H1 (cell line): ENCODE measurements at regions not wholly inside any gene's neighbourhood (a gene's known extent, or its start where the extent isn't known, plus 50 kb on each side); places are given as distances from the start of the nearest gene placed in this dataset.

ENCODE experiments used
- CTCF ChIA-PET: fragments of 300-600 bp; sonication (Branson Sonifier 250); formaldehyde crosslinking; loops from one replicate; lab custom pipeline; 2021; ENCODE audit not compliant: partially characterized antibody; lab: Charles Lee
- POLR2A ChIA-PET: fragments of 300-600 bp; sonication (Branson Sonifier 250); formaldehyde crosslinking; loops from one replicate; lab custom pipeline; 2021; ENCODE audit warnings: inconsistent platforms; ENCODE audit not compliant: partially characterized antibody; lab: Charles Lee
- DNase-seq, 2 experiments: peaks; one replicate each; pipeline versions ENCODE4 v3.0.0 to v3.0.0-alpha.2; 2010 to 2022; ENCODE audit warnings: low spot score in 2 of 2, low read depth in 1 of 2, mixed read lengths in 1 of 2
- FAIRE-seq: peaks from 2 replicates; lab custom pipeline; 2011; peaks lifted over from hg19 to GRCh38; lab: Jason Lieb, UNC
- H2AFZ ChIP-seq: 2 replicates; pipeline ENCODE4 v1.8.1; 2012; ENCODE audit warnings: low read length, inconsistent platforms
- H2AK5ac ChIP-seq: 2 replicates; pipeline ENCODE4 v1.6.1; 2013; ENCODE audit warnings: low read depth, low read length
- H2BK120ac ChIP-seq: replicated peaks from 2 replicates; pipeline ENCODE3; 2013; ENCODE audit warnings: low read depth, low read length, inconsistent platforms
- H2BK12ac ChIP-seq: 2 replicates; pipeline ENCODE4 v1.6.1; 2013; ENCODE audit warnings: low read depth, low read length
- H2BK15ac ChIP-seq: 2 replicates; pipeline ENCODE4 v1.6.1; 2013; ENCODE audit warnings: low read length
- H2BK20ac ChIP-seq: 2 replicates; pipeline ENCODE4 v1.6.1; 2013; ENCODE audit warnings: low read length
- H2BK5ac ChIP-seq: 2 replicates; pipeline ENCODE4 v1.6.1; 2013; ENCODE audit warnings: low read depth, low read length
- H3K14ac ChIP-seq: 2 replicates; pipeline ENCODE4 v1.6.1; 2013; ENCODE audit warnings: inconsistent platforms; ENCODE audit not compliant: insufficient read length
- H3K18ac ChIP-seq: 2 replicates; pipeline ENCODE4 v1.6.1; 2013; ENCODE audit warnings: low read length; ENCODE audit errors: extremely low read depth
- H3K23ac ChIP-seq: 2 replicates; pipeline ENCODE4 v1.6.1; 2013; ENCODE audit warnings: inconsistent platforms; ENCODE audit not compliant: insufficient read length
- H3K23me2 ChIP-seq: 2 replicates; pipeline ENCODE4 v1.6.1; 2013; ENCODE audit warnings: low read depth, low read length
- H3K27ac ChIP-seq: 2 replicates; pipeline ENCODE4 v1.6.1; 2011; ENCODE audit warnings: low read depth, low read length, inconsistent platforms
- H3K27me3 ChIP-seq, 4 experiments: replicated peaks in 1 of 4; 1 replicate in 1 of 4; 2 replicates in 3 of 4; pipeline versions ENCODE4 v1.6.1 to v1.8.1; 2011 to 2013; ENCODE audit warnings: low read length in 3 of 4, mild to moderate bottlenecking in 3 of 4, inconsistent platforms in 2 of 4, mixed read lengths in 2 of 4, moderate library complexity in 1 of 4; ENCODE audit not compliant: control insufficient read depth in 3 of 4, insufficient read depth in 3 of 4; ENCODE audit errors: extremely low read depth in 1 of 4
- H3K36me3 ChIP-seq, 4 experiments: 2 replicates each; pipeline versions ENCODE4 v1.6.1 to v1.8.1; 2011 to 2013; ENCODE audit warnings: mild to moderate bottlenecking in 4 of 4, low read length in 3 of 4, moderate library complexity in 2 of 4, control low read depth in 1 of 4, inconsistent platforms in 1 of 4; ENCODE audit not compliant: insufficient read depth in 4 of 4, control insufficient read depth in 2 of 4
- H3K4ac ChIP-seq: replicated peaks from 2 replicates; pipeline ENCODE3; 2013; ENCODE audit warnings: low read length, low read depth, mixed read lengths, inconsistent platforms; ENCODE audit not compliant: insufficient read length
- H3K4me1 ChIP-seq, 4 experiments: replicated peaks in 1 of 4; 1 replicate in 1 of 4; 2 replicates in 3 of 4; pipeline versions ENCODE4 v1.6.1 to v1.8.1; 2011 to 2013; ENCODE audit warnings: low read length in 3 of 4, inconsistent platforms in 2 of 4, mixed read lengths in 1 of 4; ENCODE audit not compliant: insufficient read depth in 4 of 4, control insufficient read depth in 3 of 4
- H3K4me2 ChIP-seq, 2 experiments: 2 replicates each; pipeline versions ENCODE4 v1.6.1 to v1.8.1; 2011 to 2013; ENCODE audit warnings: low read depth in 2 of 2, low read length in 2 of 2, control low read depth in 1 of 2, inconsistent platforms in 1 of 2, mild to moderate bottlenecking in 1 of 2; ENCODE audit not compliant: insufficient read depth in 1 of 2
- H3K4me3 ChIP-seq, 4 experiments: fragments of 200-600, 300-600 bp in 1 of 4; sonication (generic), shearing (Covaris generic), sonication (Bioruptor Twin) in 1 of 4; 2 replicates each; pipeline versions ENCODE4 v1.5.1 to v1.8.1; 2011 to 2016; ENCODE audit warnings: low read length in 4 of 4, low read depth in 3 of 4, control low read depth in 2 of 4, inconsistent platforms in 2 of 4, mild to moderate bottlenecking in 2 of 4, mixed read lengths in 1 of 4, moderate library complexity in 1 of 4; ENCODE audit not compliant: insufficient read depth in 2 of 4; ENCODE audit errors: extremely low read depth in 1 of 4
- H3K56ac ChIP-seq: replicated peaks from 2 replicates; pipeline ENCODE3; 2013; ENCODE audit warnings: low read depth, mild to moderate bottlenecking, mixed read lengths, low read length, inconsistent platforms; ENCODE audit not compliant: insufficient read length
- H3K79me1 ChIP-seq: 2 replicates; pipeline ENCODE4 v1.6.1; 2013; ENCODE audit warnings: low read depth, low read length, control low read depth
- H3K79me2 ChIP-seq, 2 experiments: 2 replicates each; pipeline versions ENCODE4 v1.6.1 to v1.8.1; 2012 to 2013; ENCODE audit warnings: low read length in 2 of 2, mild to moderate bottlenecking in 2 of 2, inconsistent platforms in 1 of 2; ENCODE audit not compliant: insufficient read depth in 2 of 2, control insufficient read depth in 1 of 2
- H3K9ac ChIP-seq, 4 experiments: replicated peaks in 1 of 4; 1 replicate in 1 of 4; 2 replicates in 3 of 4; pipeline versions ENCODE4 v1.6.1 to v1.8.1; 2011 to 2013; ENCODE audit warnings: low read depth in 3 of 4, low read length in 3 of 4, control low read depth in 2 of 4, mild to moderate bottlenecking in 2 of 4, moderate library complexity in 2 of 4, inconsistent platforms in 1 of 4; ENCODE audit errors: extremely low read depth in 1 of 4
- H3K9me3 ChIP-seq, 2 experiments: 2 replicates each; pipeline versions ENCODE4 v1.6.1 to v1.8.1; 2012 to 2013; ENCODE audit warnings: mild to moderate bottlenecking in 2 of 2, moderate library complexity in 2 of 2, control low read depth in 1 of 2, inconsistent platforms in 1 of 2, low read depth in 1 of 2, low read length in 1 of 2, mixed read lengths in 1 of 2; ENCODE audit not compliant: insufficient read depth in 2 of 2
- H4K20me1 ChIP-seq, 2 experiments: replicated peaks in 1 of 2; 2 replicates each; pipeline versions ENCODE3 to v1.8.1; 2011 to 2013; ENCODE audit warnings: inconsistent platforms in 2 of 2, low read length in 2 of 2, mild to moderate bottlenecking in 1 of 2; ENCODE audit not compliant: insufficient read depth in 2 of 2, control insufficient read depth in 1 of 2
- H4K5ac ChIP-seq: 2 replicates; pipeline ENCODE4 v1.6.1; 2013; ENCODE audit warnings: low read length, low read depth, mixed read lengths, inconsistent platforms; ENCODE audit not compliant: insufficient read length
- H4K8ac ChIP-seq: 2 replicates; pipeline ENCODE4 v1.8.0; 2013; ENCODE audit warnings: mild to moderate bottlenecking, moderate library complexity, low read length, inconsistent platforms; ENCODE audit not compliant: insufficient read depth; ENCODE audit errors: extremely low read depth
- H4K91ac ChIP-seq: replicated peaks from 2 replicates; pipeline ENCODE3; 2013; ENCODE audit warnings: low read length, mixed read lengths, inconsistent platforms; ENCODE audit not compliant: insufficient read length
- CBX5 ChIP-seq: fragments of 300-800, 300-1000 bp; sonication (generic); IDR thresholded peaks from 2 replicates; pipeline ENCODE4 v1.7.1; 2016; ENCODE audit warnings: antibody characterized with exemption, low read length, low read depth
- GTF2F1 ChIP-seq: IDR thresholded peaks from 2 replicates; pipeline ENCODE4 v1.6.1; 2012; ENCODE audit warnings: low read depth, low read length, improper control_type of control experiment, borderline replicate concordance
- KDM5A ChIP-seq: fragments of 200-600 bp; IDR thresholded peaks from 2 replicates; pipeline ENCODE4 v1.7.1; 2012; ENCODE audit warnings: mild to moderate bottlenecking, low read length, inconsistent platforms, mixed read lengths
- NANOG ChIP-seq: IDR thresholded peaks from 2 replicates; pipeline ENCODE4 v1.6.1; 2011; ENCODE audit warnings: low read length, low read depth, mild to moderate bottlenecking, inconsistent platforms; ENCODE audit not compliant: insufficient read depth, poor library complexity, severe bottlenecking
- RAD21 ChIP-seq, 2 experiments: IDR thresholded peaks in 1 of 2; conservative IDR thresholded peaks in 1 of 2; 2 replicates each; pipeline ENCODE4 v1.6.1; 2011; ENCODE audit warnings: low read depth in 2 of 2, low read length in 2 of 2, improper control_type of control experiment in 1 of 2, inconsistent platforms in 1 of 2, mild to moderate bottlenecking in 1 of 2, moderate library complexity in 1 of 2
- RBBP5 ChIP-seq: IDR thresholded peaks from 2 replicates; pipeline ENCODE4 v1.7.1; 2012; ENCODE audit warnings: low read depth, mild to moderate bottlenecking, inconsistent platforms, low read length, moderate library complexity, borderline replicate concordance
- RFX5 ChIP-seq: IDR thresholded peaks from 2 replicates; pipeline ENCODE4 v1.6.1; 2011; ENCODE audit warnings: low read depth, low read length, improper control_type of control experiment, borderline replicate concordance
- SIN3A ChIP-seq, 2 experiments: IDR thresholded peaks in 1 of 2; conservative IDR thresholded peaks in 1 of 2; 2 replicates each; pipeline ENCODE4 v1.6.1; 2011 to 2012; ENCODE audit warnings: low read length in 2 of 2, improper control_type of control experiment in 1 of 2, low read depth in 1 of 2, mild to moderate bottlenecking in 1 of 2
- TAF1 ChIP-seq: IDR thresholded peaks from 2 replicates; pipeline ENCODE4 v1.6.1; 2011; ENCODE audit warnings: mild to moderate bottlenecking, low read depth, low read length
- TBP ChIP-seq: IDR thresholded peaks from 2 replicates; pipeline ENCODE4 v1.6.1; 2011; ENCODE audit warnings: low read depth, low read length, improper control_type of control experiment
- WGBS, 2 experiments: shearing (Covaris generic) in 1 of 2; methylation state at CpG; one replicate each; pipeline versions ENCODE4 v1.1.6 to v1.1.7; 2013 to 2015; ENCODE audit warnings: low lambda C conversion rate in 2 of 2, mixed read lengths in 2 of 2, inconsistent platforms in 1 of 2, low coverage in 1 of 2, missing lambda C conversion rate in 1 of 2; ENCODE audit not compliant: insufficient replicate concordance in 2 of 2, insufficient coverage in 1 of 2, insufficient read length in 1 of 2; ENCODE audit errors: extremely low coverage in 1 of 2, missing lambda C conversion rate in 1 of 2; 5-methylcytosine and 5-hydroxymethylcytosine counted together

GRCh38 chr18:27856820-27857219 is 320.1 kb downstream of the CDH2 start:
- WGBS, 2 experiments = 87% methylated on average over 1 of the region's 1 CpG; no CpG with 5 or more reads in 1 of the 2 experiments
- H3K79me2 ChIP-seq = no peaks in the 10 kb centered on the region
- H3K14ac ChIP-seq = no peak overlapping the region
- H4K5ac ChIP-seq = no peak overlapping the region
- no peak overlapping the region for H3K23ac ChIP-seq
- no peaks in the 10 kb centered on the region for H4K20me1 ChIP-seq
- no peak overlapping the region for H2BK12ac ChIP-seq
- H2BK15ac ChIP-seq = no peak overlapping the region
- H2BK5ac ChIP-seq = no peak overlapping the region
- no peaks in the 10 kb centered on the region for H3K23me2 ChIP-seq
- TF ChIP-seq CBX5 = no peak
- TF ChIP-seq GTF2F1 = no peak
- no peak for TF ChIP-seq TBP
- no peak for TF ChIP-seq RAD21 (IDR thresholded peaks at IDR 0.05 in 1 of 2, conservative IDR thresholded peaks at IDR 0.05 in 1 of 2; ENCODE audit: low read depth in 2 of 2, low read length in 2 of 2)
- TF ChIP-seq RBBP5 = no peak
- no peak for TF ChIP-seq NANOG
- no peak for TF ChIP-seq RFX5
- no peak for TF ChIP-seq KDM5A
- no peak for TF ChIP-seq SIN3A (conservative IDR thresholded peaks at IDR 0.05 in 1 of 2, IDR thresholded peaks at IDR 0.05 in 1 of 2; ENCODE audit: low read depth in 1 of 2, low read length in 2 of 2)
- TF ChIP-seq TAF1 = no peak
- H4K91ac ChIP-seq = no peak overlapping the region
- no peak overlapping the region for H4K8ac ChIP-seq
- H3K79me1 ChIP-seq = no peaks in the 10 kb centered on the region
- H2BK20ac ChIP-seq = no peak overlapping the region
- no peaks in the 10 kb centered on the region for H3K27me3 ChIP-seq
- H3K4me2 ChIP-seq = no peak overlapping the region
- no peak overlapping the region for H3K9ac ChIP-seq
- no peak overlapping the region for H2BK120ac ChIP-seq
- H3K56ac ChIP-seq = no peak overlapping the region
- H3K4me1 ChIP-seq = no peaks in the 10 kb centered on the region
- H3K27ac ChIP-seq = no peak overlapping the region
- POLR2A ChIA-PET = no interaction called here
- H3K36me3 ChIP-seq = no peaks in the 10 kb centered on the region
- FAIRE-seq (no peak), DNase-seq (no peak)
- H2AFZ ChIP-seq = no peak overlapping the region
- H3K4me3 ChIP-seq = no peak overlapping the region
- H3K9me3 ChIP-seq = no peaks in the 10 kb centered on the region
- CTCF ChIA-PET = interaction anchor here (0.8 kb wide), 1 partner anchor 612 kb away, joined by 3 read pairs; no protein-coding TSS in a partner anchor
- no peak overlapping the region for H3K4ac ChIP-seq
- H3K18ac ChIP-seq = no peak overlapping the region
- H2AK5ac ChIP-seq = no peak overlapping the region
